Endothelial cell (in vitro differentiated cells): ENCODE measurements at regions not wholly inside any gene's neighbourhood (a gene's known extent, or its start where the extent isn't known, plus 50 kb on each side); places are given as distances from the start of the nearest gene placed in this dataset.

Source experiments
- DNase-seq: peaks from one replicate; pipeline ENCODE4 v3.0.0; 2021; ENCODE audit warnings: low spot score
- H3K27ac Mint-ChIP-seq: one replicate; pipeline ENCODE4 v1.8.0; 2021; ENCODE audit warnings: mixed read lengths, inconsistent platforms; ENCODE audit not compliant: unreplicated experiment
- H3K27me3 Mint-ChIP-seq: one replicate; pipeline ENCODE4 v1.8.0; 2021; ENCODE audit warnings: mild to moderate bottlenecking, moderate library complexity, mixed read lengths, inconsistent platforms; ENCODE audit not compliant: unreplicated experiment
- H3K36me3 Mint-ChIP-seq: one replicate; pipeline ENCODE4 v1.8.0; 2021; ENCODE audit warnings: mild to moderate bottlenecking, low read depth, mixed read lengths, inconsistent platforms; ENCODE audit not compliant: unreplicated experiment
- H3K4me1 Mint-ChIP-seq: one replicate; pipeline ENCODE4 v1.8.0; 2021; ENCODE audit warnings: mild to moderate bottlenecking, mixed read lengths, inconsistent platforms; ENCODE audit not compliant: unreplicated experiment
- H3K4me3 Mint-ChIP-seq: one replicate; pipeline ENCODE4 v1.8.0; 2021; ENCODE audit warnings: mild to moderate bottlenecking, mixed read lengths, inconsistent platforms; ENCODE audit not compliant: unreplicated experiment
- H3K9me3 Mint-ChIP-seq: one replicate; pipeline ENCODE4 v1.8.0; 2021; ENCODE audit warnings: mixed read lengths, inconsistent platforms; ENCODE audit not compliant: unreplicated experiment
- TF ChIP-seq, protein P1 (sequence below): fragments of 200-600 bp; sonication (generic); IDR thresholded peaks from one replicate; pipeline ENCODE4 v1.5.0; 2021; ENCODE audit warnings: antibody characterized with exemption; ENCODE audit not compliant: unreplicated experiment

DNA sequence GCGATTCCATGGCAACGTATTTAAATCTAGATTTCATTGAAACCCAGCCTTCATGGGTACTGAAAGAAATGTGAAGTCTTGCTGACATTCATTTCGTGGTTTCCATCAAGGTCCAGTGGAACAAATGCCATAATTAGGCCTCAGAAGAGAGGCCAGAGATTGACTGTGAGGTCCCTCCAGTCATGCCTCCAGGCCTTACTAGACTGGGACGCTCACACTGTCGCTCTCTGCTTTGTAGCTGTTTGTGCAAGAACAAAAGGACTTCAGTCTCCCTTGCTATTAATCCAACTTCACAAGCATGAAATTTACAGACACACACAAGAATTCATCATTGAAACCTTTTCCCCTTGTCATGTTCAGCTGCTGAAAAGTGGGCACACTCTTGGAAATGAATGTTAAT is 180.4 kb upstream of the FOXD3 start:
- DNase-seq: no peak
- Mint-ChIP-seq H3K4me3 (no peak overlapping the region), H3K4me1 (no peaks in the 10 kb centered on the region), H3K27ac (no peak overlapping the region), H3K9me3 (no peaks in the 10 kb centered on the region), H3K36me3 (no peaks in the 10 kb centered on the region), H3K27me3 (no peaks in the 10 kb centered on the region)
- TF ChIP-seq, protein P1, sequence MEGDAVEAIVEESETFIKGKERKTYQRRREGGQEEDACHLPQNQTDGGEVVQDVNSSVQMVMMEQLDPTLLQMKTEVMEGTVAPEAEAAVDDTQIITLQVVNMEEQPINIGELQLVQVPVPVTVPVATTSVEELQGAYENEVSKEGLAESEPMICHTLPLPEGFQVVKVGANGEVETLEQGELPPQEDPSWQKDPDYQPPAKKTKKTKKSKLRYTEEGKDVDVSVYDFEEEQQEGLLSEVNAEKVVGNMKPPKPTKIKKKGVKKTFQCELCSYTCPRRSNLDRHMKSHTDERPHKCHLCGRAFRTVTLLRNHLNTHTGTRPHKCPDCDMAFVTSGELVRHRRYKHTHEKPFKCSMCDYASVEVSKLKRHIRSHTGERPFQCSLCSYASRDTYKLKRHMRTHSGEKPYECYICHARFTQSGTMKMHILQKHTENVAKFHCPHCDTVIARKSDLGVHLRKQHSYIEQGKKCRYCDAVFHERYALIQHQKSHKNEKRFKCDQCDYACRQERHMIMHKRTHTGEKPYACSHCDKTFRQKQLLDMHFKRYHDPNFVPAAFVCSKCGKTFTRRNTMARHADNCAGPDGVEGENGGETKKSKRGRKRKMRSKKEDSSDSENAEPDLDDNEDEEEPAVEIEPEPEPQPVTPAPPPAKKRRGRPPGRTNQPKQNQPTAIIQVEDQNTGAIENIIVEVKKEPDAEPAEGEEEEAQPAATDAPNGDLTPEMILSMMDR: no peak

DNA sequence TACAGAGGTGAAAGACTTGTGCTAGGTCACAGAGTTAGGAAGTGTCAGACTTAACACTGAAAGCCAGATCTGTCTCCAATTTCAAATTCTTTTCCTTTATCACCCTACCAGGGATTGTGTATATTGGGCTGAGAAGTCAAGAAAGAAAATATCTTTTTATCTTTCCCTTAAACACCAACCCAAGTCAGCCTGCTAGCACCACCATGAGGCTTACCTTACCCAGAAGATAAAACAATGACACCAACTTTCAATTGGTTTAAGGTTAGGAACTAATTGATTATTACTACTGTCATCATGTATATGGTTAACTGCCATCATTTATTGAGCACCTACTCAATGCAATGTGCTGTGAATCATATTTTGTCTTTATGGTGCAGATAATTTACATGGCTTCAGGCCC is 178.9 kb upstream of the FOXD3 start:
- Mint-ChIP-seq H3K36me3 (no peaks in the 10 kb centered on the region), H3K27me3 (no peaks in the 10 kb centered on the region), H3K4me3 (no peak overlapping the region), H3K4me1 (no peaks in the 10 kb centered on the region), H3K27ac (no peak overlapping the region), H3K9me3 (no peaks in the 10 kb centered on the region)
- DNase-seq: no peak
- TF ChIP-seq, protein P1: no peak

DNA sequence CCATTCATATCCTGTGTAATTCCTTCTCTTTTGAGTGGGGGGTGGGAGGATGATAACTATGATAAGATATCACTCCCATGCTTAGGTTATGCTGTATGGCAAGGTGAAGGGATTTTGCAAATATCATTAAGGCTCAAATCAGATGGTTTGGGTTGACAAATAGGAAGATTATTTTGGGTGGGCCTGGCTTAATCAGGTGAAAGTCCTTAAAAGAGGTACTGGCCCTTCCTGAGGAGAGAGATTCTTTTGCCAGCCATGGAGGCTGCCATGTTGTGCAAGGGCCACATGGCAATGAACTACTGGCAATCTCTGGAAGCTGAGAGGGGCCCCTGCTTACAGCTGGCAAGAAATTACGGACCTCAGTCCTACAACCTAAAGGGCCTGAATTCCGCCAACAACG is 174.6 kb upstream of the FOXD3 start:
- TF ChIP-seq, protein P1: no peak
- DNase-seq: no peak
- H3K27me3 Mint-ChIP-seq: no peaks in the 10 kb centered on the region
- no peaks in the 10 kb centered on the region for H3K9me3 Mint-ChIP-seq
- H3K27ac Mint-ChIP-seq: no peak overlapping the region
- H3K4me3 Mint-ChIP-seq: no peak overlapping the region
- no peaks in the 10 kb centered on the region for H3K36me3 Mint-ChIP-seq
- no peaks in the 10 kb centered on the region for H3K4me1 Mint-ChIP-seq

DNA sequence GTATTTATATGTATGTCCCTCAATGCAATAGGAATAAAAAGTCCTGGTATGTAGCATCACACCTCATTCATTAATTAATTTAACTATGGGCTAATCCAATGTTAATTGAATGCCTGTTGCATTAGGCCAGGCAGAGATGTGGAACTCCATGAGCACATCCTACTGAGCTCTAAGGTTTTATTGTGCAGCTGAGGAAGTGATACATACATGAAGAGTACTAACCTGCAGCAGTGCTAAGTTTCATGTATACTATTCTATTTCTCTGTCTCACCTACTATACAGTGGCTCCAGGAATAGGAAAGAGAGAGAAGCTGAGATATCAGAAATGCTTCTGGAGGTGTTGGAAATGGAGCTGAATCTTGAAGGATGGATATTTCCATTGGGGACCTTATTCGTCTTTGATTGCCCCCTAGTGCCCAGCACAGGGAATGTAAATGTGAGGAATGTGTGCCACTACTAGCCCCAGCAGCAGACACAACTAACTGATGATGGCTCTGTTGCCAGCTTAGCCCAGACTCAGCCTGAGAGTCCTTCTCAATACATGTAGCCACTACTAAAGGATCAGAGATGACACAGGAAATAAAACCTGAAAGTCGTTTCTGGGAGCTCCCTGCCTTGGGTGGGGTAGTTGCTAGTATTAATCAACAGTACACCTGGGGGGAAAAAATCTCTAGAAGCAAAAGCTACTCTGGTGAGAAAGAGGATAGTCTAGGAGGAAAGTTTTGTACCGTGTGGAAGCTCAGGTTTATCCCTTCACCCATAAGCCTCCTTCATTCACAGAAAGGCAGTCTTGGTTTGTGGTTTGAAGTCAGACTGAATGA is 173.3 kb upstream of the FOXD3 start:
- no peaks in the 10 kb centered on the region for H3K4me1 Mint-ChIP-seq
- TF ChIP-seq, protein P1: peak; percentile 55
- H3K27ac Mint-ChIP-seq: no peak overlapping the region
- peak; percentile 48 for DNase-seq
- no peak overlapping the region for H3K4me3 Mint-ChIP-seq
- H3K27me3 Mint-ChIP-seq: no peaks in the 10 kb centered on the region
- no peaks in the 10 kb centered on the region for H3K9me3 Mint-ChIP-seq
- H3K36me3 Mint-ChIP-seq: no peaks in the 10 kb centered on the region

DNA sequence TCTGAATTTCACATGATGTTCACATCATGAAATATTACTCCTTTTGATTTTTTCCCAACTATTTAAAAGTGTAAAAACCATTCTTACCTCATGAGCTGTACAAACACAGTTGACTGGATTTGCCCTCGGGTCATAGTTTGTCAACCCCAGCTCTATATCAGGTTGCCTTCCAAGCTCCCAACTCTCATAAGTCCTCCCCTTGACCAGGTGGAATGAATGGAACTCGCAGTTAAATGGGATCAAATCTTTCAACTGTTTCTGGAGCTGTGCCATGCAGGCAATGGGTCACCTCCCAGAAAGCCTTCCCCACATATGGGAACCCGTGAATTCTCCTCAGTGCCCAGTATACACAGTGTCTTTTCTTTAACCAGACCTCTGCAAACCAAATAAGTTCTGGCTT is 169.8 kb upstream of the FOXD3 start:
- no peak for DNase-seq
- Mint-ChIP-seq H3K27ac (no peak overlapping the region), H3K27me3 (no peaks in the 10 kb centered on the region), H3K4me3 (no peak overlapping the region), H3K4me1 (no peaks in the 10 kb centered on the region), H3K9me3 (no peaks in the 10 kb centered on the region), H3K36me3 (no peaks in the 10 kb centered on the region)
- TF ChIP-seq, protein P1: no peak
